Prostate gland (tissue), 2 donors: ENCODE measurements at regions not wholly inside any gene's neighbourhood (a gene's known extent, or its start where the extent isn't known, plus 50 kb on each side); places are given as distances from the start of the nearest gene placed in this dataset.

Source experiments
- POLR2A ChIP-seq: fragments of 450-650 bp; IDR thresholded peaks from one replicate; pipeline ENCODE4 v1.6.1; 2016; ENCODE audit warnings: antibody characterized with exemption, mild to moderate bottlenecking
- TF ChIP-seq, protein P1 (sequence below), 4 experiments: fragments of 200-600 bp in 2 of 4; fragments of 450-650 bp in 2 of 4; sonication (generic) in 2 of 4; IDR thresholded peaks; 1 replicate in 3 of 4; 2 replicates in 1 of 4; pipeline ENCODE4 v1.5.1; 2016 to 2019; ENCODE audit warnings: antibody characterized with exemption in 4 of 4, mild to moderate bottlenecking in 2 of 4, moderate library complexity in 2 of 4

DNA sequence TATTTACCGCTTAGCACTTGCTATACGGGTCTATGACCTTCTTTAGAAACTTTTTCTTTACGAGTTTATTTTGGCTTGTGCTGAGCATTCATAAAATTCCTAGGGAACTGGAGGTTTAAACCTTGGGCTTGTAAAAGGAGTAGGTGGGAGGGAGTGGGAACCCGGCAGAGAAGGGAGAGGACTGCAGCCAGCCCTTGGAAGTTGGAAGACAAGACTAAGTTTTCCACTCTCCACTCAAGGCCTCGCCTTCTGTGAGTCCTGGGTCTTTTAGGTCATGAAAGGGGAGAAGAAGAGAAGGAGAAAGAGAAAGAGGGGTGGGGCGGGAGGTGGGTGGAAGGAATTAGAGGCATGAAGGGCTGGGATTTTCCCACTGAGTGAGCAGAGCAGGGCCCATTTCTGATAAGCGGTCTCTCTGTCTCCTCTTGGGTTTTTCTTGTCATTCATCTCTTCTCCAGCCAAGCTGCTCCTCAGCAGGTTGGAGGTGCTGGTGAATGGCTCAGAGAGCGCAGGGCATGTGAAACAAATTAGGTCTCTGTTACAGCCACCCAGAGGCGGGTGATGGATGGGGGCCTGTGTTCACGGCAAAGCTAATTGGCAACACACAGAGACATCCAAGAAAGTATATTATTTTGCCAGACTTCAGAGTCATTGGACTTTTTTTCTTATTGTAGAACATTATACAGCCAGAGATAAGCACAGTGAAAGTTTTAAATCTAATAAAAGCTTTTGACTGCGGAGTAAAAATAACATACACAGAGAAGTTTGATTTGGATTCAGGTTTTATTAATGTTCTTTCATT is 247.3 kb downstream of the FOXD2 start:
- TF ChIP-seq, protein P1, sequence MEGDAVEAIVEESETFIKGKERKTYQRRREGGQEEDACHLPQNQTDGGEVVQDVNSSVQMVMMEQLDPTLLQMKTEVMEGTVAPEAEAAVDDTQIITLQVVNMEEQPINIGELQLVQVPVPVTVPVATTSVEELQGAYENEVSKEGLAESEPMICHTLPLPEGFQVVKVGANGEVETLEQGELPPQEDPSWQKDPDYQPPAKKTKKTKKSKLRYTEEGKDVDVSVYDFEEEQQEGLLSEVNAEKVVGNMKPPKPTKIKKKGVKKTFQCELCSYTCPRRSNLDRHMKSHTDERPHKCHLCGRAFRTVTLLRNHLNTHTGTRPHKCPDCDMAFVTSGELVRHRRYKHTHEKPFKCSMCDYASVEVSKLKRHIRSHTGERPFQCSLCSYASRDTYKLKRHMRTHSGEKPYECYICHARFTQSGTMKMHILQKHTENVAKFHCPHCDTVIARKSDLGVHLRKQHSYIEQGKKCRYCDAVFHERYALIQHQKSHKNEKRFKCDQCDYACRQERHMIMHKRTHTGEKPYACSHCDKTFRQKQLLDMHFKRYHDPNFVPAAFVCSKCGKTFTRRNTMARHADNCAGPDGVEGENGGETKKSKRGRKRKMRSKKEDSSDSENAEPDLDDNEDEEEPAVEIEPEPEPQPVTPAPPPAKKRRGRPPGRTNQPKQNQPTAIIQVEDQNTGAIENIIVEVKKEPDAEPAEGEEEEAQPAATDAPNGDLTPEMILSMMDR (IDR thresholded peaks at IDR 0.05) = no peak
- no peak for TF ChIP-seq POLR2A
